Stimulated activated CD8-positive, alpha-beta memory T cell treated with anti-CD3 and anti-CD28 coated beads, Interleukin-12 subunit alpha, Interleukin-12 subunit beta, amount 100 ng/mL, for 4 hours (primary cell): ENCODE measurements at regions not wholly inside any gene's neighbourhood (a gene's known extent, or its start where the extent isn't known, plus 50 kb on each side); places are given as distances from the start of the nearest gene placed in this dataset.
"Not testable (repeated sequence)": the region's sequence is repeated elsewhere in the genome, so short reads cannot be mapped to it uniquely, and the experiment has no call there.

Experiments used
- DNase-seq: peaks from one replicate; pipeline ENCODE4 v3.0.0-alpha.2; 2020; ENCODE audit warnings: low read depth

- not testable (repeated sequence) for DNase-seq
Measured at GRCh38 chr9:65454034-65454433, 169.0 kb upstream of the FOXD4L5 start.

GRCh38 chr9:65449886-65450610 lies 165.0 kb upstream of the FOXD4L5 start:
- not testable (repeated sequence) for DNase-seq

- no peak for DNase-seq
Measured at GRCh38 chr9:65449423-65449822, 164.4 kb upstream of the FOXD4L5 start.

- DNase-seq, result not testable (repeated sequence)
Measured at GRCh38 chr9:65447146-65447545, 162.1 kb upstream of the FOXD4L5 start.

GRCh38 chr9:65445991-65446390 lies 161.0 kb upstream of the FOXD4L5 start:
- not testable (repeated sequence) for DNase-seq

- DNase-seq, result no peak
Measured at GRCh38 chr9:65444943-65445342, 159.9 kb upstream of the FOXD4L5 start.

- not testable (repeated sequence) for DNase-seq
Measured at GRCh38 chr9:65442116-65442515, 157.1 kb upstream of the FOXD4L5 start.

- not testable (repeated sequence) for DNase-seq
Measured at GRCh38 chr9:65441324-65441920, 156.4 kb upstream of the FOXD4L5 start.

GRCh38 chr9:65437724-65438123 lies 152.7 kb upstream of the FOXD4L5 start:
- no peak for DNase-seq

- no peak for DNase-seq
Measured at GRCh38 chr9:65435464-65435863, 150.5 kb upstream of the FOXD4L5 start.

GRCh38 chr9:65432722-65433323 lies 147.8 kb upstream of the FOXD4L5 start:
- DNase-seq, result no peak

- DNase-seq, result no peak
Measured at GRCh38 chr9:65432051-65432450, 147.0 kb upstream of the FOXD4L5 start.

- DNase-seq, result no peak
Measured at GRCh38 chr9:65430221-65430620, 145.2 kb upstream of the FOXD4L5 start.

GRCh38 chr9:65427361-65427760 lies 142.4 kb upstream of the FOXD4L5 start:
- DNase-seq, result not testable (repeated sequence)

GRCh38 chr9:65426813-65427212 lies 141.8 kb upstream of the FOXD4L5 start:
- not testable (repeated sequence) for DNase-seq

- no peak for DNase-seq
Measured at GRCh38 chr9:65426231-65426630, 141.2 kb upstream of the FOXD4L5 start.

- not testable (repeated sequence) for DNase-seq
Measured at GRCh38 chr9:65425183-65425582, 140.2 kb upstream of the FOXD4L5 start.

GRCh38 chr9:65424437-65424984 lies 139.5 kb upstream of the FOXD4L5 start:
- DNase-seq, result not testable (repeated sequence)

GRCh38 chr9:65423691-65424436 lies 138.9 kb upstream of the FOXD4L5 start:
- DNase-seq, result not testable (repeated sequence)

- not testable (repeated sequence) for DNase-seq
Measured at GRCh38 chr9:65422966-65423690, 138.1 kb upstream of the FOXD4L5 start.

GRCh38 chr9:65421486-65421885 lies 136.5 kb upstream of the FOXD4L5 start:
- DNase-seq, result not testable (repeated sequence)
